Loucy (cell line): ENCODE measurements at regions not wholly inside any gene's neighbourhood (a gene's known extent, or its start where the extent isn't known, plus 50 kb on each side); places are given as distances from the start of the nearest gene placed in this dataset.

Experiments used
- H2AFZ ChIP-seq: fragments of 200-600 bp; sonication (generic); 2 replicates; pipeline ENCODE4 v1.6.0; 2016; ENCODE audit warnings: antibody characterized with exemption, mild to moderate bottlenecking, low read length, moderate library complexity
- H3F3A ChIP-seq: fragments of 200-600 bp; 2 replicates; pipeline ENCODE4 v1.6.0; 2016; ENCODE audit warnings: antibody characterized with exemption, low read depth, mild to moderate bottlenecking
- H3K27me3 ChIP-seq: fragments of 200-600 bp; sonication (generic); 2 replicates; pipeline ENCODE4 v1.6.1; 2014; ENCODE audit warnings: low read length, mild to moderate bottlenecking; ENCODE audit not compliant: insufficient read depth, poor library complexity, severe bottlenecking
- H3K36me3 ChIP-seq: fragments of 200-600 bp; sonication (generic); 2 replicates; pipeline ENCODE4 v1.6.1; 2016; ENCODE audit warnings: low read length; ENCODE audit not compliant: insufficient read depth
- H3K4me1 ChIP-seq: fragments of 200-600 bp; sonication (generic); 2 replicates; pipeline ENCODE4 v1.5.1; 2014; ENCODE audit warnings: low read length, mild to moderate bottlenecking; ENCODE audit not compliant: insufficient read depth, poor library complexity, severe bottlenecking
- H3K4me2 ChIP-seq: fragments of 200-600 bp; sonication (generic); 2 replicates; pipeline ENCODE4 v1.6.0; 2014; ENCODE audit warnings: antibody characterized with exemption, low read length, low read depth, mild to moderate bottlenecking; ENCODE audit not compliant: poor library complexity, severe bottlenecking
- H3K4me3 ChIP-seq: fragments of 200-600 bp; sonication (generic); 2 replicates; pipeline ENCODE4 v1.5.1; 2014; ENCODE audit warnings: low read length, mild to moderate bottlenecking, mixed read lengths; ENCODE audit not compliant: poor library complexity, severe bottlenecking
- H3K79me2 ChIP-seq: fragments of 200-600 bp; sonication (generic); 2 replicates; pipeline ENCODE4 v1.6.1; 2014; ENCODE audit warnings: low read length; ENCODE audit not compliant: insufficient read depth
- H3K9ac ChIP-seq: fragments of 200-600 bp; sonication (generic); 2 replicates; pipeline ENCODE4 v1.6.0; 2014; ENCODE audit warnings: mild to moderate bottlenecking, low read depth, low read length, moderate library complexity; ENCODE audit not compliant: poor library complexity, severe bottlenecking
- H3K9me2 ChIP-seq: fragments of 200-600 bp; sonication (generic); replicated peaks from 2 replicates; pipeline ENCODE4 v1.6.1; 2016; ENCODE audit warnings: low read depth, low read length, mixed read lengths
- H3K9me3 ChIP-seq: fragments of 200-600 bp; sonication (generic); 2 replicates; pipeline ENCODE4 v1.6.1; 2014; ENCODE audit warnings: mild to moderate bottlenecking, antibody characterized with exemption, low read length, low read depth; ENCODE audit not compliant: insufficient read depth
- H4K20me1 ChIP-seq: fragments of 200-600 bp; sonication (generic); 2 replicates; pipeline ENCODE4 v1.6.0; 2014; ENCODE audit warnings: antibody characterized with exemption, low read length, mild to moderate bottlenecking; ENCODE audit not compliant: insufficient read depth, poor library complexity, severe bottlenecking
- CTCF ChIP-seq: fragments of 200-600 bp; sonication (generic); conservative IDR thresholded peaks from 2 replicates; pipeline ENCODE4 v1.5.1; 2014; ENCODE audit warnings: mild to moderate bottlenecking, antibody characterized with exemption, low read length
- EZH2phosphoT487 ChIP-seq: fragments of 200-600 bp; IDR thresholded peaks from 2 replicates; pipeline ENCODE4 v1.6.1; 2018; ENCODE audit warnings: antibody characterized with exemption, mild to moderate bottlenecking, moderate library complexity, borderline replicate concordance

GRCh38 chr3:43194490-43195114 lies 88.7 kb upstream of the POMGNT2 start:
- no peaks in the 10 kb centered on the region for H4K20me1 ChIP-seq
- H3F3A ChIP-seq: no peaks in the 10 kb centered on the region
- peak overlapping the region; percentile 32; the same call in 1 of the 2 replicates for H2AFZ ChIP-seq
- H3K4me3 ChIP-seq: no peak overlapping the region
- H3K79me2 ChIP-seq: no peaks in the 10 kb centered on the region
- TF ChIP-seq CTCF (no peak), EZH2phosphoT487 (no peak)
- no peak overlapping the region for H3K9ac ChIP-seq
- no peaks in the 10 kb centered on the region for H3K9me2 ChIP-seq
- no peaks in the 10 kb centered on the region for H3K27me3 ChIP-seq
- no peaks in the 10 kb centered on the region for H3K9me3 ChIP-seq
- H3K4me1 ChIP-seq: peaks cover 3% of the 10 kb centered on the region
- no peak overlapping the region for H3K4me2 ChIP-seq
- no peaks in the 10 kb centered on the region for H3K36me3 ChIP-seq

- H3K4me3 ChIP-seq: no peak overlapping the region
- no peaks in the 10 kb centered on the region for H3K79me2 ChIP-seq
- peaks cover 3% of the 10 kb centered on the region for H3K4me1 ChIP-seq
- H2AFZ ChIP-seq: peak overlapping the region; percentile 32; the same call in 1 of the 2 replicates
- TF ChIP-seq EZH2phosphoT487: no peak
- H3K27me3 ChIP-seq: no peaks in the 10 kb centered on the region
- H3K36me3 ChIP-seq: no peaks in the 10 kb centered on the region
- no peaks in the 10 kb centered on the region for H3F3A ChIP-seq
- no peaks in the 10 kb centered on the region for H4K20me1 ChIP-seq
- H3K4me2 ChIP-seq: no peak overlapping the region
- H3K9me2 ChIP-seq: no peaks in the 10 kb centered on the region
- no peaks in the 10 kb centered on the region for H3K9me3 ChIP-seq
- no peak overlapping the region for H3K9ac ChIP-seq
Observed at GRCh38 chr3:43194069-43194468, 88.2 kb upstream of the POMGNT2 start.

- H3K79me2 ChIP-seq: no peaks in the 10 kb centered on the region
- no peaks in the 10 kb centered on the region for H3F3A ChIP-seq
- no peaks in the 10 kb centered on the region for H3K36me3 ChIP-seq
- H3K27me3 ChIP-seq: no peaks in the 10 kb centered on the region
- H3K9me3 ChIP-seq: no peaks in the 10 kb centered on the region
- H3K9me2 ChIP-seq: no peaks in the 10 kb centered on the region
- TF ChIP-seq CTCF: no peak
- TF ChIP-seq EZH2phosphoT487: no peak
- peaks cover 3% of the 10 kb centered on the region for H3K4me1 ChIP-seq
- no peak overlapping the region for H3K4me2 ChIP-seq
- H2AFZ ChIP-seq: no peak overlapping the region
- H3K9ac ChIP-seq: no peak overlapping the region
- H3K4me3 ChIP-seq: no peak overlapping the region
- H4K20me1 ChIP-seq: no peaks in the 10 kb centered on the region
Observed at GRCh38 chr3:43192028-43192427, 86.1 kb upstream of the POMGNT2 start.

- Histone ChIP-seq H3K9me2 (no peaks in the 10 kb centered on the region), H3F3A (no peaks in the 10 kb centered on the region), H4K20me1 (no peaks in the 10 kb centered on the region), H3K36me3 (no peaks in the 10 kb centered on the region), H3K4me3 (no peak overlapping the region), H2AFZ (no peak overlapping the region), H3K9ac (no peak overlapping the region), H3K4me2 (no peak overlapping the region), H3K27me3 (no peaks in the 10 kb centered on the region), H3K9me3 (no peaks in the 10 kb centered on the region), H3K79me2 (no peaks in the 10 kb centered on the region), H3K4me1 (peaks cover 3% of the 10 kb centered on the region)
- TF ChIP-seq CTCF (no peak), EZH2phosphoT487 (no peak)
Observed at GRCh38 chr3:43191116-43191515, 85.2 kb upstream of the POMGNT2 start.
